Colonic mucosa (tissue), 4 donors: ENCODE measurements at regions not wholly inside any gene's neighbourhood (a gene's known extent, or its start where the extent isn't known, plus 50 kb on each side); places are given as distances from the start of the nearest gene placed in this dataset.
"Not testable (repeated sequence)": the region's sequence is repeated elsewhere in the genome, so short reads cannot be mapped to it uniquely, and the experiment has no call there.

Experiments used
- DNase-seq: peaks from one replicate; pipeline ENCODE4 v3.0.0-alpha.2; 2020
- H3K27ac ChIP-seq: fragments of 200-600 bp; one replicate; pipeline ENCODE4 v1.8.0; 2021
- H3K27me3 ChIP-seq: fragments of 200-600 bp; one replicate; pipeline ENCODE4 v1.8.0; 2021
- H3K36me3 ChIP-seq: fragments of 200-600 bp; one replicate; pipeline ENCODE4 v1.8.0; 2021
- H3K4me1 ChIP-seq: fragments of 200-600 bp; one replicate; pipeline ENCODE4 v1.8.0; 2021; ENCODE audit warnings: mild to moderate bottlenecking
- H3K4me3 ChIP-seq: fragments of 200-600 bp; one replicate; pipeline ENCODE4 v1.8.0; 2021
- H3K9ac ChIP-seq, 2 donors: one replicate each; pipeline ENCODE4 v1.7.0; 2013; ENCODE audit warnings: control low read depth in 2 of 2, low read depth in 2 of 2, low read length in 2 of 2
- H3K9me3 ChIP-seq: fragments of 200-600 bp; one replicate; pipeline ENCODE4 v1.8.0; 2021
- intact Hi-C: fragments of 100-400 bp; cut with DNase I; formaldehyde crosslinking; loops from one replicate; pipeline ENCODE4 v1.14.1; 2022
- TF ChIP-seq, protein P1 (sequence below): fragments of 200-600 bp; IDR thresholded peaks from one replicate; pipeline ENCODE4 v1.8.0; 2022; ENCODE audit warnings: antibody characterized with exemption, mild to moderate bottlenecking
- donor health status: healthy.
- donor health status: DM: no; HTN: no; CAD: no.
- donor health status: DM: no; HTN: no; CAD: no.

DNA sequence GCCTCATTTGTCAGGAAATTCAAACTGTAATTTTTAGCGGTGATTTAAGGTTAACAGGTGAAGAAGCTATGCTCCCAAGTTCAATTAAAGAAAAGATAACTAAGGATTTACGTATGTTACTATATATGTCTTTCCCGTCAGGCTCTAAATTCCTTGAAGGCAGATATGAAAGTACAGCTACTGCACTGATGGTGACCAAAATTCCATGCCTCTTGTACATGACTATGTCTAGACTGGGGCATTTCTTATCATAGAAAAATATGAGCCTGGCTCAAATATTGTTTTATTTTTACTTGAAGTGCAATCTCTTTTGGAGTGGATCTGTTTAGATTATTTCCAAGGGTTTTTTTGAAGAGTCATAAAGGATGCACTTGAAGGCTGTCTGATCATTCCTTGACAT is 647.1 kb upstream of the KCNMB2 start:
- Histone ChIP-seq H3K27ac (no peak overlapping the region), H3K9me3 (no peaks in the 10 kb centered on the region), H3K9ac (no peak overlapping the region), H3K4me1 (no peaks in the 10 kb centered on the region), H3K36me3 (no peaks in the 10 kb centered on the region), H3K4me3 (no peak overlapping the region), H3K27me3 (no peaks in the 10 kb centered on the region)
- DNase-seq = no peak
- intact Hi-C loops = no loop called here
- TF ChIP-seq, protein P1, sequence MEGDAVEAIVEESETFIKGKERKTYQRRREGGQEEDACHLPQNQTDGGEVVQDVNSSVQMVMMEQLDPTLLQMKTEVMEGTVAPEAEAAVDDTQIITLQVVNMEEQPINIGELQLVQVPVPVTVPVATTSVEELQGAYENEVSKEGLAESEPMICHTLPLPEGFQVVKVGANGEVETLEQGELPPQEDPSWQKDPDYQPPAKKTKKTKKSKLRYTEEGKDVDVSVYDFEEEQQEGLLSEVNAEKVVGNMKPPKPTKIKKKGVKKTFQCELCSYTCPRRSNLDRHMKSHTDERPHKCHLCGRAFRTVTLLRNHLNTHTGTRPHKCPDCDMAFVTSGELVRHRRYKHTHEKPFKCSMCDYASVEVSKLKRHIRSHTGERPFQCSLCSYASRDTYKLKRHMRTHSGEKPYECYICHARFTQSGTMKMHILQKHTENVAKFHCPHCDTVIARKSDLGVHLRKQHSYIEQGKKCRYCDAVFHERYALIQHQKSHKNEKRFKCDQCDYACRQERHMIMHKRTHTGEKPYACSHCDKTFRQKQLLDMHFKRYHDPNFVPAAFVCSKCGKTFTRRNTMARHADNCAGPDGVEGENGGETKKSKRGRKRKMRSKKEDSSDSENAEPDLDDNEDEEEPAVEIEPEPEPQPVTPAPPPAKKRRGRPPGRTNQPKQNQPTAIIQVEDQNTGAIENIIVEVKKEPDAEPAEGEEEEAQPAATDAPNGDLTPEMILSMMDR = no peak

DNA sequence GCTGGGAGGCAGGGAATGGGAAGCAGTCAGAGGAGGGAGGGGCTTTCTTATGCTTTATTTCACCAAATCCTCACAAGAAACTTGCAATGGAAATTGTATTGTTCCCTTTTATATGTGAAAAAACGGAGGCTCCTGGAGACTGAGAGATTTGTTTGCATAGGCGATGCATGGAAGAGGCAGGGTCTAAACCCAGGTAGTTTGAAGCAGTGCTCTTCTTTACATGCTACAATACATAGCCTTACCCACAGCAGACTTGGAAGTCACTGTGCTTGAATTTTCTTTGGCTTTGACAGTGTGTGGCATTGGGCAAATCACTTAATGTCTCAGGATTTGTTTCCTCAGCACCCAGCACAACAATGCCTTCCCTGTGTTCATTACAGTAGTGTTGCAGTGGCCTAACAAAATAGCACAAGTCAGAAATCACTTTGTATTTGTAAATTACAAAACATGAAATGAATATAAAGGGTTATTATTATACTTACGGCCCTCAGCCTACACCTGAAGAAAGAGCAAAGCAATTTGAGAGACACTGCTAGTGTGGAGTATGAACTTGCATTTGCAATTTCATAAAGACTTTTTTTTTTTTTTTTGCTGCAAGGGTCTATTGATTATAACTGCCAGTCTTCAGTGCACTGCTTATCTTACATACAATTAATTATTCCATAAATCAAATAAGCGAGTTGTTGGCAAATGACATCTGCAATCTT is 646.4 kb upstream of the KCNMB2 start:
- no peaks in the 10 kb centered on the region for H3K9me3 ChIP-seq
- H3K9ac ChIP-seq = no peak overlapping the region
- H3K4me3 ChIP-seq = no peak overlapping the region
- TF ChIP-seq, protein P1 = no peak
- H3K27ac ChIP-seq = no peak overlapping the region
- intact Hi-C loops = no loop called here
- no peak for DNase-seq
- no peaks in the 10 kb centered on the region for H3K27me3 ChIP-seq
- no peaks in the 10 kb centered on the region for H3K36me3 ChIP-seq
- H3K4me1 ChIP-seq = no peaks in the 10 kb centered on the region

DNA sequence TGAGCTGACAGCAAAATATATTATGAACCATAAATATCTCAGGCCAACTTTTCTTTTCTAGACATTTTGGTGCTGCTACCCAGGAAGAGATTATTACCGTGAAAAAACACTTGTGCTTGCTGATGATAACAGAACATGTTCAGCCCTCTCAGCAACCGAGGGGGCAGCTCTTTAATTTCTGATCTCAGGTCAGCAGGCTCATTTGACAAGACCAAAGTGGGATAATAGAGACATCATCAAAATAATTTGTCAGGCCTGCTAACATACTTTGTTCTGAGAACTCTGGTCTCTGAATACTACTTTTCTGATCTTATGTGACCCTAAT is 645.9 kb upstream of the KCNMB2 start:
- Histone ChIP-seq H3K4me1 (no peaks in the 10 kb centered on the region), H3K4me3 (no peak overlapping the region), H3K27me3 (no peaks in the 10 kb centered on the region), H3K27ac (no peak overlapping the region), H3K9ac (no peak overlapping the region), H3K9me3 (no peaks in the 10 kb centered on the region), H3K36me3 (no peaks in the 10 kb centered on the region)
- no peak for DNase-seq
- TF ChIP-seq, protein P1 = no peak
- intact Hi-C loops = no loop called here

DNA sequence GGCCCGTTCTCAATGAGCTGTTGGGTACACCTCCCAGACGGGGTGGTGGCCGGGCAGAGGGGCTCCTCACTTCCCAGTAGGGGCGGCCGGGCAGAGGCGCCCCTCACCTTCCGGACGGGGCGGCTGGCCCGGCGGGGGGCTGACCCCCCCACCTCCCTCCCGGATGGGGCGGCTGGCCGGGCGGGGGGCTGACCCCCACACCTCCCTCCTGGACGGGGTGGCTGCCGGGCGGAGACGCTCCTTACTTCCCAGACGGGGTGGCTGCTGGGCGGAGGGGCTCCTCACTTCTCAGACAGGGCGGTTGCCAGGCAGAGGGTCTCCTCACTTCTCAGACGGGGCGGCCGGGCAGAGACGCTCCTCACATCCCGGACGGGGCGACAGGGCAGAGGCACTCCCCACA is 644.7 kb upstream of the KCNMB2 start:
- H3K27me3 ChIP-seq, H3K4me3 ChIP-seq, H3K36me3 ChIP-seq, H3K4me1 ChIP-seq, H3K9ac ChIP-seq, H3K9me3 ChIP-seq, DNase-seq, intact Hi-C loops, H3K27ac ChIP-seq: not testable (repeated sequence)

DNA sequence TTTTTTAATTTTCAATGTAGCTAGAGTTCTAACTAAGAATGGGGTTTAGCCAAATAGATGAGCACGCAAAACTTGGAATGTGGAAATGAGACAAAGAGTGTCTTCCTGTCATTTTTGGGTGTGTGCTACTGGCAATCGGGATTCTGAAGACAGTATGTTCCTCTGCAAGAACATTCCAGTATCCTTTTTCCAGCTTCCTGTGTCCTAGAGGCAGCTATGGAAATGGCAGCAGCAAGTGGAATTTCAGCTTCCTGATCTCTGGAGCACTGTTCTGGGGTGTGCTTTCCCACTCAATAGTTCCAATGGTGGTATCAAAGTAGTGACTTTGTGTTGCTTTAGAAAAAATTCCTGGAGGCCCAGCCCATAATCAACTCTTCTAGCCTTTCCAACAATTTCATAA is 642.9 kb upstream of the KCNMB2 start:
- Histone ChIP-seq H3K9ac (no peak overlapping the region), H3K9me3 (no peaks in the 10 kb centered on the region), H3K27me3 (no peaks in the 10 kb centered on the region), H3K4me3 (no peak overlapping the region), H3K36me3 (no peaks in the 10 kb centered on the region), H3K4me1 (no peaks in the 10 kb centered on the region), H3K27ac (no peak overlapping the region)
- no peak for DNase-seq
- TF ChIP-seq, protein P1 = no peak
- intact Hi-C loops = no loop called here

DNA sequence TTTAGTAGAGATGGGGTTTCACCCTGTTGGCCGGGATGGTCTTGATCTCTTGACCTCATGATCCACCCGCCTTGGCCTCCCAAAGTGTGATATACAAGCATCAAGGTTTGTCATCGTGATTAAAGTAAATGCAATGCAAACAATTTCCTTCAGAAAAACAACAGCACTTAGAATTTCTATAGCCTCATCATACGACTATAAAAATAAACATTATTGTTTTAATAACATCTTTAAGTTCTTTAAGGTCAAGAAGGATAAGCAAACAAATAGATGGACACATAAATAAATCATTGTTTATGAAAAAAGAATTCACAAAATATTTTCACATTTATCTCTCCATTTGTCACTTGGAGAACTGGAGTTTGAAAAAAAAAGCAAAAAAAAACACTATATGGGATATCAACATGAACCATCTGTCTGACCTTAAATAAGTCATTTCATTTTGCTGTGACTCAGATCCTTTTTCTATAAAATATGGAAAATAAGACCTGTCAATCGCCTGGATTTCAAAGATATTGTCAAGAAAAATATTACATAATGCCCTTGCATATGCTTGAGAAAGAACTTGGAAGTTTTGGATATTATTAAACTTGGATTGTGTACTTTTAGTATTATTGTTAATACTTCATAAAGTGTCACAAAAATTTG is 642.0 kb upstream of the KCNMB2 start:
- DNase-seq = no peak
- H3K36me3 ChIP-seq = no peaks in the 10 kb centered on the region
- no peak overlapping the region for H3K4me3 ChIP-seq
- H3K9me3 ChIP-seq = no peaks in the 10 kb centered on the region
- H3K27me3 ChIP-seq = no peaks in the 10 kb centered on the region
- intact Hi-C loops = no loop called here
- H3K9ac ChIP-seq = no peak overlapping the region
- H3K4me1 ChIP-seq = no peaks in the 10 kb centered on the region
- no peak overlapping the region for H3K27ac ChIP-seq
- TF ChIP-seq, protein P1 = no peak
